ENCODE measurements at regions not wholly inside any gene's neighbourhood (a gene's known extent, or its start where the extent isn't known, plus 50 kb on each side); places are given as distances from the start of the nearest gene placed in this dataset.

DNA sequence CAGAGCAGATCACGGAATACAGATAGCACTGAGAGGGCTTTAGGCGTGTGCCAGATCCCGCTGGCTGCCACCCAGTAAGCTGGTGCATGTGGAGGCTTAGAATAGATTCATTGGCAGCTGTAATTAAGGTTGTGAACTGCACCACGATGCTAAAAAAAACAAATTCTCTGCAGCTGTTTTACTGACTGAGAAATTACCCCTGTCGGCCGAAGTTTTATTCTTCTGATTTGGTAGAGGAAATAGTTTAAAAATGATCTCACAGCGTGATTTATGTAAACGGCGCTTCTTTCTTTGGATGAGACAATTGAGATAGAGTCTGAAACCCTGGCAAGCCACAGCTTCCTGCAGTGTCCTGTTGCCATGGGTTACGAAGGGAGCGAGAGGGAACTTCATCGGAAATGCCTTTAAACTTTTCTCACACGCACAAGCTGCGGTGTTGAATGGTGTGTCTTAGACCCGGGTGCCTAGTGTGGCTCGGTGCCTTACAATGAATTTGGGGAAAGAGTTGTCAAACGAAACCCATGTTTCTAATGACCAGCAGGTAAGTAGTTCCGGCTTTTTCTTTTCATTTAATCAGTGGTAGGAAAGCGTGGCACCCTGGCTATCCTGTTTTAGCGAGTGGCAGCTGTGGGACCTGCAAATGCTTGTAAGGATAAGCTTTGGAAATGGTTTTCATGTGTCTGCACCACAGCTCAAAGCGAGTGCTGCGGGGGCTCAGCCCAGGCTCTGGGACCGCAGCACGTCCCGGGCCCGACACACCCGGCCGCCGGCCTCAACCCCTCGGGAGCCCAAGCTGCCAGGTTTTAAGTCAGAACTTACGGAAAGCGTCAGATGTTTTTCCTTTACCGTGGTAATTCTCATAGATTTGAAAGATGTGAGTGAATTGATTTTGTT, 71.7 kb upstream of the HGFAC start:
- H3K27me3 Mint-ChIP-seq: peaks cover 22% of the 10 kb centered on the region
- no peak for TF ChIP-seq CTCF (IDR thresholded peaks at IDR 0.05)
- ChIA-PET POLR2A (no interaction called here), CTCF (interaction anchor here (1.0 to 3.0 kb wide), 10 partner anchors 8 to 511 kb away, joined by 3 to 13 read pairs (median 4); no protein-coding TSS in a partner anchor)
- H3K27ac Mint-ChIP-seq: no peak overlapping the region
- intact Hi-C loops (cut with micrococcal nuclease): no loop called here
- peak; percentile 45 for ATAC-seq
- H3K4me3 Mint-ChIP-seq: peak overlapping the region; percentile 35
- peaks cover 27% of the 10 kb centered on the region for H3K4me1 Mint-ChIP-seq (ENCODE audit: low read depth)
- peak; percentile 51 for DNase-seq
- no peaks in the 10 kb centered on the region for H3K9me3 Mint-ChIP-seq
- H3K36me3 Mint-ChIP-seq (ENCODE audit: low read depth): no peaks in the 10 kb centered on the region

- ChIA-PET CTCF (interaction anchor here (1.0 to 3.0 kb wide), 9 partner anchors 10 to 264 kb away, joined by 3 to 13 read pairs (median 4); no protein-coding TSS in a partner anchor), POLR2A (no interaction called here)
- no peak for TF ChIP-seq CTCF (IDR thresholded peaks at IDR 0.05)
- DNase-seq: no peak
- no peaks in the 10 kb centered on the region for H3K36me3 Mint-ChIP-seq (ENCODE audit: low read depth)
- no peak overlapping the region for H3K4me3 Mint-ChIP-seq
- no peak for ATAC-seq
- H3K9me3 Mint-ChIP-seq: no peaks in the 10 kb centered on the region
- no peak overlapping the region for H3K27ac Mint-ChIP-seq
- H3K4me1 Mint-ChIP-seq (ENCODE audit: low read depth): peaks cover 27% of the 10 kb centered on the region
- peaks cover 22% of the 10 kb centered on the region for H3K27me3 Mint-ChIP-seq
- intact Hi-C loops (cut with micrococcal nuclease): no loop called here
Observed at GRCh38 chr4:3371033-3372001, 70.5 kb upstream of the HGFAC start.

DNA sequence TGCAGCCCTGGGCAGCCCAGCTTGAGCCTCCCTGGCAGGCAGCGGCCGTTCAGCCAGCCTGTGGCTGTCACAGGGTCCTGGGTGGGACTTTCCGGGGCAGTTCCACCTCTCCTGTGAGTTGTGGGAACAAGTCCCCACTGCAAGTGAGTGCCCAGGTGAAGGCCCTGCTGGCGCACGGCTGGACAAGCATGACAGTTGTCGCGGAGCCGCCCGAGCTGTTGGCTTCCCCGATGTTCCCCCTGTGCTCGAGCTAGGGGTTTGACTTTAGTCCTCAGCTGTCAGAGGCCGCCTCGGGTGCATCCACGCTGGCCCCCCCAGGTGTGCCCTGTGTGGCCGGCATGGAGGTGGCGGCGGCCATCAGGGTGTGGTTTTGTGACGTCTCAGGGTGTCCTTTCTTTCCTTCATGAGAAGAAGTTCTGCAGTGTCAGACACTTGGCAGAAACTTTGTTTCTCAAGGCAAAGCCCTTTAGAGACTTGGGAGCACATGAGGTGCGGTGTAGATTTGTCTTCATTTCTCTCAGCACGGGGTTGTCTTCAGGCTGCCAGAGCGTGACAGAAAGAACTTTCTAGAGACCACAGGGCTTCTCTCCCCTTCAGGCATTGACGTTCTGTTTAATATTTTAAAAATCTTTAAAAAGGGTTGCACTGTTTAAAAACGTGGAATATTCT, 69.4 kb upstream of the HGFAC start:
- DNase-seq (no peak), ATAC-seq (no peak)
- Mint-ChIP-seq H3K4me1 (ENCODE audit: low read depth) (peaks cover 27% of the 10 kb centered on the region), H3K9me3 (no peaks in the 10 kb centered on the region), H3K27me3 (peaks cover 22% of the 10 kb centered on the region), H3K36me3 (ENCODE audit: low read depth) (no peaks in the 10 kb centered on the region), H3K27ac (no peak overlapping the region), H3K4me3 (no peak overlapping the region)
- TF ChIP-seq CTCF (IDR thresholded peaks at IDR 0.05): no peak
- POLR2A ChIA-PET: no interaction called here
- intact Hi-C loops (cut with micrococcal nuclease): no loop called here
- CTCF ChIA-PET: interaction anchor here (3.0 kb wide), 1 partner anchor 26 kb away, joined by 13 read pairs; no protein-coding TSS in a partner anchor

GRCh38 chr4:3372933-3373465, 68.8 kb upstream of the HGFAC start:
- Mint-ChIP-seq H3K36me3 (ENCODE audit: low read depth) (no peaks in the 10 kb centered on the region), H3K4me1 (ENCODE audit: low read depth) (peaks cover 27% of the 10 kb centered on the region), H3K9me3 (no peaks in the 10 kb centered on the region), H3K4me3 (no peak overlapping the region), H3K27me3 (peaks cover 22% of the 10 kb centered on the region), H3K27ac (no peak overlapping the region)
- ChIA-PET CTCF (no interaction called here), POLR2A (no interaction called here)
- TF ChIP-seq CTCF (IDR thresholded peaks at IDR 0.05): no peak
- ATAC-seq: no peak
- DNase-seq: peak; percentile 18
- intact Hi-C loops (cut with micrococcal nuclease): no loop called here
